SK-N-SH (cell line): ENCODE measurements at regions not wholly inside any gene's neighbourhood (a gene's known extent, or its start where the extent isn't known, plus 50 kb on each side); places are given as distances from the start of the nearest gene placed in this dataset.

Source experiments
- EZH2phosphoT487 ChIP-seq: fragments of 200-600 bp; sonication (generic); IDR thresholded peaks from 2 replicates; pipeline ENCODE4 v1.6.1; 2017; ENCODE audit warnings: low read depth, mixed run types, mild to moderate bottlenecking, antibody characterized with exemption, moderate library complexity, borderline replicate concordance
- MAX ChIP-seq: IDR thresholded peaks from 2 replicates; pipeline ENCODE4 v1.4.0; 2012; ENCODE audit warnings: low read depth
- TF ChIP-seq, protein P1 (sequence below): IDR thresholded peaks from 2 replicates; pipeline ENCODE4 v1.4.0; 2012; ENCODE audit warnings: low read depth, borderline replicate concordance

- no peak for TF ChIP-seq EZH2phosphoT487
- TF ChIP-seq MAX: no peak
- TF ChIP-seq, protein P1, sequence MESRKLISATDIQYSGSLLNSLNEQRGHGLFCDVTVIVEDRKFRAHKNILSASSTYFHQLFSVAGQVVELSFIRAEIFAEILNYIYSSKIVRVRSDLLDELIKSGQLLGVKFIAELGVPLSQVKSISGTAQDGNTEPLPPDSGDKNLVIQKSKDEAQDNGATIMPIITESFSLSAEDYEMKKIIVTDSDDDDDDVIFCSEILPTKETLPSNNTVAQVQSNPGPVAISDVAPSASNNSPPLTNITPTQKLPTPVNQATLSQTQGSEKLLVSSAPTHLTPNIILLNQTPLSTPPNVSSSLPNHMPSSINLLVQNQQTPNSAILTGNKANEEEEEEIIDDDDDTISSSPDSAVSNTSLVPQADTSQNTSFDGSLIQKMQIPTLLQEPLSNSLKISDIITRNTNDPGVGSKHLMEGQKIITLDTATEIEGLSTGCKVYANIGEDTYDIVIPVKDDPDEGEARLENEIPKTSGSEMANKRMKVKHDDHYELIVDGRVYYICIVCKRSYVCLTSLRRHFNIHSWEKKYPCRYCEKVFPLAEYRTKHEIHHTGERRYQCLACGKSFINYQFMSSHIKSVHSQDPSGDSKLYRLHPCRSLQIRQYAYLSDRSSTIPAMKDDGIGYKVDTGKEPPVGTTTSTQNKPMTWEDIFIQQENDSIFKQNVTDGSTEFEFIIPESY: no peak
Measured at GRCh38 chr12:88366101-88366500, 214.2 kb downstream of the KITLG start.
